BLaER1 treated with 17β-estradiol and CSF1 and Interleukin-3, amounts not matched to agents 10 nM and 100 nM (cell line): ENCODE measurements at regions not wholly inside any gene's neighbourhood (a gene's known extent, or its start where the extent isn't known, plus 50 kb on each side); places are given as distances from the start of the nearest gene placed in this dataset.

Experiments used
- H3K27ac ChIP-seq, 11 experiments: shearing (Covaris generic); formaldehyde crosslinking; 2 replicates each; pipeline ENCODE4 v1.8.1; 2022
- H3K27me3 ChIP-seq, 11 experiments: shearing (Covaris generic); formaldehyde crosslinking; 2 replicates each; pipeline ENCODE4 v1.8.1; 2022
- H3K36me3 ChIP-seq, 11 experiments: shearing (Covaris generic); formaldehyde crosslinking; 2 replicates each; pipeline ENCODE4 v1.8.1; 2022
- H3K4me1 ChIP-seq, 10 experiments: shearing (Covaris generic); formaldehyde crosslinking; 2 replicates each; pipeline ENCODE4 v1.8.1; 2022
- H3K4me2 ChIP-seq, 11 experiments: shearing (Covaris generic); formaldehyde crosslinking; 2 replicates each; pipeline ENCODE4 v1.8.1; 2022
- H3K4me3 ChIP-seq, 10 experiments: shearing (Covaris generic); formaldehyde crosslinking; 2 replicates each; pipeline ENCODE4 v1.8.1; 2022
- H3K9ac ChIP-seq, 11 experiments: shearing (Covaris generic); formaldehyde crosslinking; 2 replicates each; pipeline ENCODE4 v1.8.1; 2022
- H3K9me3 ChIP-seq, 11 experiments: shearing (Covaris generic); formaldehyde crosslinking; replicated peaks in 1 of 11; 2 replicates each; pipeline ENCODE4 v1.8.1; 2022
- H4K20me1 ChIP-seq, 11 experiments: shearing (Covaris generic); formaldehyde crosslinking; 2 replicates each; pipeline ENCODE4 v1.8.1; 2022
- Cebpa-rat ChIP-seq, 11 experiments: shearing (Covaris generic); IDR thresholded peaks; 2 replicates each; pipeline ENCODE4 v1.8.1; 2022

DNA sequence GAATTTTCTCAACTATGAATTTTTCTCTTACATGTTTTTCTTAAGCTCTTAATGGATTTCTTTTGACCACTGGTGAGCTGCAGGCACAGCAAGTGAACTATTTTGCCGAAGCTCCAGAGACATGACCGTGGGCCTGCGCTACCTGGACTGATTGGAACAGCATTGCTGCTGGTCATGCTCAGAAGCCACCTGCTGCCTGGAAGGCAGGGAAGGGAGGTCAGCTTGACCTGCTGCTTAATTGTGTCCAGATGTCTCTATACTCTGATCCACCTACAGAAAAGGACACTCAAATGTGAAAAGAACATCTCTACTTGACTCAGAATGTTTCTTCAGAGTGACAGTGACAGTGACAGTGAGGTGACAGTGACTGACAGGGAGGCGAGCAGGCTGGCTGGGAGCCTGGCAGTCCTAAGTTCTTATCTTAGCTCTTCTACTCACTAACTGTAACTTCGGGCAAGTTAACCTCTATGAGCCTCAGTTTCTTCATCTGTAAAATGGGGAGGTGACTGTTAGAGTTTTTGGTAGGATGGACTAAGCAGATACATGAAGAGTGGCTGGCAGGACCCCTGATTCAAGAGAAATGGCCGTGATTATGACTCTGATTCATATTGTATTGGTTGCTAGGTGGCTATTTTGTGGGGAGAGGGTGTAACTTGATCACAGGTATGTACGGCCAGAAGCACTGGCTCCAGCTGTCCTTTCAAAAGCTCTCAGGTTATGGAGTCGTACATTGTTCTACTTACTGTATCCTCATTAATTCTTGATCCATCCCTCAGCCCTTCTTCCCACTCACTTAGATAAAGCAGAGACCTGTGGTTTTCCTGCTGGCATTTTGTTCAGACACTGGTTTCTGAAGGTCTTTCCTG, 54.8 kb upstream of the DLG1 start:
- TF ChIP-seq Cebpa-rat (IDR thresholded peaks at IDR 0.05), result no peak
- Histone ChIP-seq H3K27me3 (peaks cover 0 to 6% (median 0%) of the 10 kb centered on the region in 11 experiments; a peak in 2 of 22 replicates), H3K9ac (peak overlapping the region in 3 of 11 experiments; percentile 29 to 69 (median 68); a peak in 5 of 22 replicates), H3K9me3 (peaks cover 0 to 5% (median 2%) of the 10 kb centered on the region in 11 experiments; a peak in 11 of 22 replicates), H3K27ac (peak overlapping the region in 1 of 11 experiments; percentile 70; a peak in 1 of 22 replicates), H3K4me2 (peak overlapping the region; percentile 89 to 96 (median 93); a peak in 19 of 22 replicates), H3K36me3 (no peaks in the 10 kb centered on the region), H3K4me3 (no peak overlapping the region), H4K20me1 (no peaks in the 10 kb centered on the region), H3K4me1 (peaks cover 27 to 51% (median 49%) of the 10 kb centered on the region in 10 experiments)

DNA sequence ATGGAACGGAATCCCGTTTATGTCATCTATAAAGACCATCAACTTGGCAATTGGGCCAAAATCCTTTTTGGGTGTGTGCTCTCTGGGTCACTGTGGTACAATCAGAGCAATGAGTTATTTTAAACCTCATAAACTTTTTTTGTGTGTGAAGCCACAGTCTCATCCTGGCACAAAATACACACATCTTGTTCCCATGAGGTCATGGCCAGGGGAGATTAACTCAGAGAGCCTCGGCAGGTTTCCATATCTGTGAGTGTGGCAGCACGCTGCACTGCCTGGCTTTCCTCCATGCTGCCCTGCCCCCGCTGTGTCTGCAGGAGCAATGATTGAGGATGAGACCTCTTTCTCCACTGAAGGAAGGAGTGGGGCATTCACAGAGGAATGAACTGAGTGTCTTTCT, 54.0 kb upstream of the DLG1 start:
- Histone ChIP-seq H3K9me3 (no peaks in the 10 kb centered on the region), H3K4me3 (no peak overlapping the region), H3K36me3 (no peaks in the 10 kb centered on the region), H3K27me3 (peaks cover 0 to 6% (median 0%) of the 10 kb centered on the region in 11 experiments; a peak in 2 of 22 replicates), H3K4me1 (peaks cover 27 to 51% (median 49%) of the 10 kb centered on the region in 10 experiments), H3K9ac (no peak overlapping the region), H4K20me1 (no peaks in the 10 kb centered on the region), H3K4me2 (peak overlapping the region in 8 of 11 experiments; percentile 13 to 94 (median 67); a peak in 10 of 22 replicates), H3K27ac (no peak overlapping the region)
- TF ChIP-seq Cebpa-rat (IDR thresholded peaks at IDR 0.05), result no peak

- peaks cover 0 to 6% (median 0%) of the 10 kb centered on the region in 11 experiments; a peak in 2 of 22 replicates for H3K27me3 ChIP-seq
- H3K27ac ChIP-seq, result no peak overlapping the region
- no peak overlapping the region for H3K4me3 ChIP-seq
- no peak overlapping the region for H3K4me2 ChIP-seq
- H3K4me1 ChIP-seq, result peaks cover 17 to 35% (median 34%) of the 10 kb centered on the region in 10 experiments
- no peak for TF ChIP-seq Cebpa-rat (IDR thresholded peaks at IDR 0.05)
- H3K9me3 ChIP-seq, result no peaks in the 10 kb centered on the region
- H4K20me1 ChIP-seq, result no peaks in the 10 kb centered on the region
- no peak overlapping the region for H3K9ac ChIP-seq
- no peaks in the 10 kb centered on the region for H3K36me3 ChIP-seq
Measured at GRCh38 chr3:197350446-197350845, 52.0 kb upstream of the DLG1 start.

DNA sequence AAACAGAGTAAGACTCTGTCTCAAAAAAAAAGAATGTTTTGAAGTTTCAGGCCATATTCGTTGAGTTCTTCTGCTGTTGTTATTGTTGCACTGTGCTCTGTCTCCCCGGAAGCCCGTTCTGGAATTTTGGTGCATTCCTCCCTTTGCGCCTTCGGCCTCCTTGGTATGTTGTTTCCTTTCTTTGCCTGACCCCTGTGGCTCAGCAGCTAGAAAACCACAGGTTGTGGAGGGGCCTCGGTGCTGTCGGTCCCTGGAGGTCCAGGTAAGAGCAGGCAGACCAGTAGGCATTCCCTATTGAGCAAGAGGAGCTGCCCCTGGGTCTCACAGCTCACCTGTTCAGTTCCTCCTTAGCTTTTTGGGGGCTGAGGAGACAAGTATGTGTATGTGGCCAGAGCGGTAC, 51.0 kb upstream of the DLG1 start:
- Histone ChIP-seq H3K9me3 (no peaks in the 10 kb centered on the region), H3K36me3 (no peaks in the 10 kb centered on the region), H3K4me1 (peaks cover 7 to 29% (median 29%) of the 10 kb centered on the region in 10 experiments), H3K4me2 (no peak overlapping the region), H3K9ac (no peak overlapping the region), H3K27me3 (peaks cover 0 to 6% (median 0%) of the 10 kb centered on the region in 11 experiments; a peak in 2 of 22 replicates), H3K27ac (no peak overlapping the region), H3K4me3 (no peak overlapping the region), H4K20me1 (no peaks in the 10 kb centered on the region)
- TF ChIP-seq Cebpa-rat (IDR thresholded peaks at IDR 0.05), result no peak
